ENCODE measurements at regions not wholly inside any gene's neighbourhood (a gene's known extent, or its start where the extent isn't known, plus 50 kb on each side); places are given as distances from the start of the nearest gene placed in this dataset.

- no peak for DNase-seq
Observed at GRCh38 chr14:101069666-101070362, 166.3 kb upstream of the RTL1 start.

DNA sequence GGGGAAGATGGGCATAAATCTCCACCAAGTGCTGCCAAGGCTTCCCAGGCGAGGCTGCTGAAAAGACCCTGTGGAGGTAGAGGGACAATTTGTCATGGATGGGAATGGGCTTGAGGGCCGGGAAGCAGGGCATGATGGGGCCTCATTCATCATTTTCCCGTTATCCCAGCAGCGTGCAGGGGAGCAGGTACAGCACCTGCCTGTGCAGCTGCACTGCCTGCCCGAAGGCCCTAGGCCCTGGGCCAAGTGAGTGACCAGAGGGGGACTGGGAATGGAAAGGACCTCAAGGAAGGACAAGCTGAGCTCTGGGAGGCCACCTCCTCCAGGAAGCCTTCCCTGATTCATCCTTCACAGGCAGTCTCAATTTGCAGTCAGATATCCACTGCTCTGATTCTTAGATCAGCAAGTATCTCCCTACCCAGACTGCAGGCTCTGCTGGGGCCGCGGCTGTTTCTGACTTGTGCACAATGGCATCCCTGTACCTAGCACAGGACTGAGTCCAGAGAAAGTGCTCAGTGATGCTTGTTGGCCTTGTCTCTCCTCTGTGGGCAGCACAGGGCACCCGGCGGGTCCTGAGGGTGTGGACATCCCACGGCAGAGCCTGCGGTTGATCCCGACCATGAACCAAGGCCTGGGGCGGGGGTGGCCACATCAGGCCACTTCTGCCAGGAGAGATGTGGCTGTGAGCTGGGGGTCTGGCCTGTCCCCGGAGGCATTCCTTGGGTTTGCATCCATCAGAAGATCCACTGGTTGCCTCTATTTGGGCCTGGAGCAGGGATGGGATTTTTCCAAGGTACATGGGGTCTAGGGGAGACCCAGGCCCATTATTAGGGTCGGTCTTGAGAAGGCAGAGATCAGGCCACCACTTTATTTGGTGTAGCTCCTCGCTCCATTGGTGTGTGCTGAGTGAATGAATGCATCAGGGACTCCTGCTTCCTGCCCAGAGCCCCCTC is 167.3 kb upstream of the RTL1 start:
- no peak for DNase-seq

- no peak for DNase-seq
Observed at GRCh38 chr14:101071493-101071906, 168.0 kb upstream of the RTL1 start.

GRCh38 chr14:101072070-101072469 is 168.5 kb upstream of the RTL1 start:
- no peak for DNase-seq

GRCh38 chr14:101072531-101072930 is 169.0 kb upstream of the RTL1 start:
- DNase-seq = no peak

DNA sequence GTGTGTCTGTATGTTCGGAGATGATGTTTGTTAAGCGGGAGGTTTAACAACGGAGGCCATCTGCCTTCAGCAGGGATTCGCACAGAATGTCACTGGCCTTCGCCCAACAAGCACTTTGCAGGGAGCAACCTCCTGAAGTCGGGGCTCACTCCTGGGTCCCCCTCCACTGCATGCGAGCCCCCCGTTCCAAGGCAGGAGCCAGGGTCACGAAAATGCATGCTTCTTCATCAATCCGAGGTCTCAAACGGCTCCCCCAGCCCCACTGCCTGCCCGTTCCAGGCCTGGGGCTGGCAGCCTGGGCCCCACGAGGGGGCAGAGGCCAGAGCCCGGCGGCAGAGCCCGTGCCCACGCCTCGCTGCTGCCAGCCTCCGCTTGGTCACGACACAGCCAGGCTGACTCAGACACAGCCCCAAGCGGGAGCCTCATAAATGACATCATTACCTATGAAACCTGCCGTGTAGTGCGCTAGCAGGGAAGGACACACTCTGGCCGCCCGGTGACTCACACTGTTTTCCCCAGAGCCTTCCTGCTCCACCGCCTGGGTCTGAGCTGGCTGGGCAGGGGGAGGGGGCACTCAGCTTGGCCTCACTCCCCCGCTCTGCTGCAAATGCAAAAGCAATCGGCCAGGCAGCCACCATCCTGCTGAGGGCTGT is 169.5 kb upstream of the RTL1 start:
- peak; percentile 45 for DNase-seq

- DNase-seq = no peak
Observed at GRCh38 chr14:101073598-101073965, 170.1 kb upstream of the RTL1 start.

DNA sequence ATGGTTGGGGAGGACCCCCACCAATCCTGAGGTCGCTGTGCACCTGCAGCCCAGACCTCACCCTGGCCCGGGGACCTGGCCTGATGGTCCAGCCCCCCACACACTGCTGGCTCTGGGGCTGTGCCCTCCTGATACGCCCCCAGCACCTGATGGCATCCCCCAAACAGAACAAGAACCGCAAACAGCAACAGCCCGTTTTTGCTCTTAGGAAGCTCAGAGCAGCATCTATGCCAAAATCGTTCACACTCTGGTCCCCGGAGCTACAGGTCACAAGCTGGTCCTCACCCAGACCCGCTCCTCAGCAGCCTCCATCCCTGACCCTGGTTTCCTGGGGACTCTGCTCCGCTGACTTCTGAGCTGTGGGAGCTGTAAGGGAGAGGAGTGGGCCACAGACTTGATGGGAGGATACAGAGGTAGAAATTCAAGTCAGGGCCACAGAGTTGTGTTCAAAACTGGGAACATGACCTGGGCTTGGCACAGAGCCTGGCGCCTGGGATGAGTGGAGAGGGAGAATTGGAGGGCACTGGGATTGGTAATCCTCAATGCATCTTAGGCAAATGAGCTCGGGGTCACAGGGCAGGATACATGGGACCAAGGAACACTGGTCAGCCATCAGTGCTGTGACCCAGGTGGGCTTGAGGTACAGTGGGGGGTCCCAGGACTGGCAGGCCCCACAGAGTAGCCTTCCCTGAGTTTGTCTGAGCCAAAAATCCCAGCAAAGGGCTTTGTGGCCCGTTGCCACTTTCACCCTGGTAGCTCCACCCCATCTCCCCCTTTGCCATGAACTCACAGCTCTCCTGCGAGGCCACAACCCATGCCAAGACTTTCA is 170.9 kb upstream of the RTL1 start:
- DNase-seq = no peak

DNA sequence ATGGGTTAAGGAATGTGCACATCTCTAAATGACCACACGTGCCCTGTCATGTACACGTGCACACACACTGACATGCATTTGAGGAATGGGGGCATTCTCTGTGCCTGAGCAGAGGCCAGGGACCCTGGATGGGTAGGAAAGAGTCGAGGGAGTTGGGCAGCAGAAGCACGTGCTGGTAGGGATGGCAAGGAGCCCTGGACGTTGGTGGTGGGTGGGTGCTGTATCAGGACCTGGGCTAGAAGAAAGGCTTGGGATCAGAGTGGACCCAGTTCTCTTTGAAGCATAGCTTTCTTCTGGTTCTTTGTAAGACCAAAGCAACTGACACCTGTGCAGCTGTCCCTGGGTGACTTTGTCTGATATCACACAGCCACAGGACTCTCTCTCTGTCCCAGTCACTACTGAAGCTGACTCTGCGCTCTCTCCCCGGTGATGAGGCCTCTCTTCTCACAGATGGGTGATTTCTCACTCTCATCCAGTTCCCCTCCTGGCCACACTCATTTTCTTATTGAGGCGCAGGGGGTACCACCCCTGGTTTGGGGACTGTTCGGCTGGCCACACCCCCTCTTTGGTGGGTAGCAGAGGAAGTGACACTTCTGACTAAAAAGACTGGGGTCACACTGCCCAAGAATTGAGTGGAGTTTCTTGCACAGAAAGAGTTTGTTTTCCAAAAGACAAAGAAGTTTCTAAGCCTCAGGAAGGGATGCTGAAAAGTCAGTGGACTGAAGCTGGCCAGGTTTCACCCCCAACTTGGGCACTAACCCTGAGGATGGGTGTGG is 171.7 kb upstream of the RTL1 start:
- no peak for DNase-seq

DNA sequence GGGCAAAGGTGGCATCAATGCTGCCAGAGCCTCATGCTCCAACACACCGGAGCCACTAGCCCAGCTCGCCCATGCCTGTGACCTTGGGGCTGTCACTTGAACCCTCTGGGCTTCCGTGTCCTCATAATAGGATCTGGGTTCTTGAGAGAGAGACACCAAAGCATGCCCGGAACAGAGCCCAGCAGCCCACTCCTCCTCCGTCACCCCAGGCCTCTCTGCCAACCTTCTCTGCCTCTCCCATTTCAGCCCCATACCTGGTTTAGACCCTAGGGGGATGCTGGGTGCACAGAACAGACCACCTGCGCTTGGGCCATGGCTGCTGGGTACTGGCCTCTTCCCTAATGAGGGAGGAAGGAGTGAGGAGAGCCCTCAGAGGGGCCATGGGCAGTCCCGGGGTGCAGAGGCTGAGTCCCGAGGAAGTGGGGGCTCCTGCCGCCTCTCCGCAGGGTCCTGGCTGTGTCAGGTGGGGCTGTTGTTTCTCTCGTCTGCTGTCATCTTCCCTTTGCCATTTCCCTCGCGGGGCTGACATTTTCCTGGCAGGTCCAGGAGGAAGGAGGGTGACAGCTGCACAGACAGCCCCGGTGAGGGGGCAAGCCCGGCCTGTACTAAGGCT is 172.4 kb upstream of the RTL1 start:
- no peak for DNase-seq

DNA sequence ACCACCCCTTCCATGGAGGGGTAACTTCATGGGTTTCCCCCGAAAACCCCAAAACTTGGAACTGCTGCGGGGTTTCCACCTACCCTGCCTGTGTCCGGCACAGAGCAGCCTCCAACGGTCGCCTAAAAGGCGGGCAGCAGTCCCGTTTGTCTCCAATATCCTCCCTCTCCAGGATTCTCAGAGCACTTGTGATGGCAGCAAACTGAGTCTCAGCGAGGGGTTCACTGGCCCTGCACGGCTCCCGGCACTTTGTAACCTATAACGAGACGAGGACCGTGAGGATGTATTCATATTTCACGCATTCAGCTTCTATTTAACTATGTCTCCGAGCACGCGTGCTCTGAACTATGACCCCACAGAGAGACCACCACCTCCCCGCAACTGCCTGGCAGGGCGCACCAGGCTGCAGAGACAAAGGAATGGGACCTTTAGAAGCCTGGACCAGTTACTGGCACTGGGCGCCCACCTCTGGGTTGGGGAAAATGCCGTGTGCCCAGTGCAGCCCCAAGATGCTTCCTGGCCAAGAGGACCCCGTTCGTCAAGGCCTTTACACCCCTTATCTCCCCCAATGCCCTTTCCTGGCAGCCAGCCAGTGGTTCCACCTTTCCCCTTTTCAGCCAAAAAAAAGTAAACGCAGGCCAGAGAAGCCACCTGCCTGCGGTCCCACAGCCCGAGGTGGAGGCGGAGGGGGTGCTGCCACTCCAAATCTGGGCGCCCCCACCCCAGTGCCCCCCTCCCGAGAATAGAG is 173.1 kb upstream of the RTL1 start:
- DNase-seq = no peak

- peak; percentile 68 for DNase-seq
Observed at GRCh38 chr14:101077481-101078074, 174.1 kb upstream of the RTL1 start.

GRCh38 chr14:101078170-101078891 is 174.8 kb upstream of the RTL1 start:
- DNase-seq = no peak

DNA sequence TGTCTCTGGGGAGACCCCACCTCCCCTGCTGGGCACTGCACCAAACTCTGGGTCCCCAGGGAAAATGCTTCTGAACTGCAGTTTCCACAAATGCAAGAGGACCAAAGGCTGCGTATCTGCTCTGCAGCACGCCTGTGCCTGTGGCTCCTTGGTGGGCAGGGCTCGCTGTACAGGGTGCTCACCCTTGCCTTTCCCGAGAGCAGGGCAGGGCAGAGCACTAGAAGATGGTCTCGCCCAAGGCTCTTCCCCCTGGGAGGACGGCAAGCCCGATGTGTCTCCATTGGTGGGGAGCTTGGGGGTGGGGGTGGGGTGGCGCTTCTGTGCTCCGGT is 175.3 kb upstream of the RTL1 start:
- peak; percentile 10 for DNase-seq

DNA sequence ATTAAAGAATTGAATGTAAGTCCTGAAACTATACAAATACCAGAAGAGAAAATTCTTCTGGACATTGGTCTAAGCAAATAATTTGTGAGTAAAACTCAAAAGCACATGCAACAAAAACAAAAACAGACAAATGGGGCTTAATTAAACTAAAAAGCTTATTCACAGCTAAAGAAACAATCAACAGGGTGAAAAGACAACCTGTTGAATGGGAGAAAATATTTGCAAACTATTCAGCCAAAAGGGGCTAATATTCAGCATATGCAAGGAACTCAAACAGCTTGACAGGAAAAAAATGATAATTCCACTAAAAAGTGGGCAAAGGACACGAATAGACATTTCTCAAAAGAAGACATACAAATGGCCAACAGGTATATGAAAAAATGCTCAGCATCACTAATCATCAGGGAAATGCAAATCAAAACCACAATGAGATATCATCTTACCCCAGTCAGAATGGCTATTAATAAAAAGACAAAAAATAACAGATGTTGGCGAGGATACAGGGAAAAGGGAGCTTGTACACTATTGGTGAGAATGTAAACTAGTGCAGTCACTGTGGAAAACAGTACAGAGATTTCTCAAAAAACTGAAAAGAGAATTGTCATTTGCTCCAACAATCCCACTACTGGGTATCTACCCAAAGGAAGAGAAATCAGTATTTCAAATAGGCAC is 177.5 kb upstream of the RTL1 start:
- no peak for DNase-seq

- DNase-seq = no peak
Observed at GRCh38 chr14:101082036-101082435, 178.5 kb upstream of the RTL1 start.

GRCh38 chr14:101082436-101083384 is 179.2 kb upstream of the RTL1 start:
- DNase-seq = no peak

Data from NCI-H1092 treated with DMSO at 0.1 percent for 48 hours (cell line).